OCI-LY7 (cell line): ENCODE measurements at regions not wholly inside any gene's neighbourhood (a gene's known extent, or its start where the extent isn't known, plus 50 kb on each side); places are given as distances from the start of the nearest gene placed in this dataset.

ENCODE experiments used
- CTCF ChIP-seq: fragments of 200-600 bp; sonication (generic); conservative IDR thresholded peaks from 2 replicates; pipeline ENCODE4 v1.5.1; 2014; ENCODE audit warnings: mild to moderate bottlenecking, antibody characterized with exemption, low read length, moderate library complexity, mixed read lengths
- EZH2phosphoT487 ChIP-seq: fragments of 200-600 bp; sonication (generic); IDR thresholded peaks from 2 replicates; pipeline ENCODE4 v1.6.1; 2018; ENCODE audit warnings: low read depth, borderline replicate concordance, mild to moderate bottlenecking, mixed run types, antibody characterized with exemption, low read length, moderate library complexity, mixed read lengths

GRCh38 chr1:98410082-98410481, 251.4 kb upstream of the SNX7 start:
- TF ChIP-seq CTCF (no peak), EZH2phosphoT487 (no peak)
